HEK293T (cell line): ENCODE measurements at regions not wholly inside any gene's neighbourhood (a gene's known extent, or its start where the extent isn't known, plus 50 kb on each side); places are given as distances from the start of the nearest gene placed in this dataset.

Experiments
- FOXK2 ChIP-seq: fragments of 450-650 bp; IDR thresholded peaks from 2 replicates; pipeline ENCODE4 v1.6.1; 2016; ENCODE audit warnings: mild to moderate bottlenecking
- L3MBTL2 ChIP-seq: fragments of 450-650 bp; conservative IDR thresholded peaks from 2 replicates; pipeline ENCODE4 v1.6.1; 2016; ENCODE audit warnings: mild to moderate bottlenecking
- SUZ12 ChIP-seq: fragments of 450-650 bp; IDR thresholded peaks from 2 replicates; pipeline ENCODE4 v1.6.1; 2016; ENCODE audit warnings: mild to moderate bottlenecking

GRCh38 chr4:107122736-107123135 is 86.6 kb upstream of the DKK2 start:
- no peak for TF ChIP-seq SUZ12
- no peak for TF ChIP-seq FOXK2
- TF ChIP-seq L3MBTL2 = no peak
